Retinal pigment epithelial cell (primary cell): ENCODE measurements at regions not wholly inside any gene's neighbourhood (a gene's known extent, or its start where the extent isn't known, plus 50 kb on each side); places are given as distances from the start of the nearest gene placed in this dataset.

Experiments
- DNase-seq: peaks from one replicate; pipeline ENCODE4 v3.0.0-alpha.2; 2010; ENCODE audit warnings: low read depth
- H3K4me3 ChIP-seq: 2 replicates; pipeline ENCODE4 v1.5.1; 2011; ENCODE audit warnings: mild to moderate bottlenecking, low read length, control low read depth, moderate library complexity
- TF ChIP-seq, protein P1 (sequence below): conservative IDR thresholded peaks from 2 replicates; pipeline ENCODE4 v1.5.1; 2011; ENCODE audit warnings: low read depth, low read length, control low read depth, inconsistent platforms

DNA sequence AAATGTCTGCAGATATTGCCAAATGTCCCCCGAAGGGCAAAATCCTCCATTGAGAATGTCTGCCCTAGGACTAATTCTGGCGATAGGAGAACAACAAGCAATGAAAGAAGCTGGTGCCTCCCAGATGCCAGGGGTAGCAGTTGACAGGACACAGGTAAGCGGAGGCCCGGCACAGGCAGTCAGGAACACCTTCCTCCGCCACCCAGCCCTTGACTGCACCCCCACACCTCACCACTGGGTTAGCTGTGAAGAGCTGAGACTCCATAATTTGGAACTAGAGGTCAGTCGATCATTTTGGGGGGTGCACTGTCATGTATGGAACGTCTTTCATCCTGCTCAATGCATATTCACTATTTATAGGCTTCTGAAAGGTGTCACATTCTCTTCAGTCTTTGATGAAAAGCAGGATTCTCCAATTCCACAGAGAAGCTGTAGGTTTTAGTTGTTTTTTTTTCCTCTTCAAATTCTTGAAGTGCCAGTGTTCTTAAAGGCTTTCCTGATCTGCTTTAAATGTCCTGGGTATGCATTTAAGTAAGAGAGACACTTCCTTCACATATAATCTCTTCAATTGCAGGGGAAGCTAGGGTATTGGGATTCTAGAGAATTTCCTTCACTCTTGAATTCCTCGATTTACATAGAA lies 111.6 kb upstream of the ZFP42 start:
- H3K4me3 ChIP-seq: no peak overlapping the region
- TF ChIP-seq, protein P1, sequence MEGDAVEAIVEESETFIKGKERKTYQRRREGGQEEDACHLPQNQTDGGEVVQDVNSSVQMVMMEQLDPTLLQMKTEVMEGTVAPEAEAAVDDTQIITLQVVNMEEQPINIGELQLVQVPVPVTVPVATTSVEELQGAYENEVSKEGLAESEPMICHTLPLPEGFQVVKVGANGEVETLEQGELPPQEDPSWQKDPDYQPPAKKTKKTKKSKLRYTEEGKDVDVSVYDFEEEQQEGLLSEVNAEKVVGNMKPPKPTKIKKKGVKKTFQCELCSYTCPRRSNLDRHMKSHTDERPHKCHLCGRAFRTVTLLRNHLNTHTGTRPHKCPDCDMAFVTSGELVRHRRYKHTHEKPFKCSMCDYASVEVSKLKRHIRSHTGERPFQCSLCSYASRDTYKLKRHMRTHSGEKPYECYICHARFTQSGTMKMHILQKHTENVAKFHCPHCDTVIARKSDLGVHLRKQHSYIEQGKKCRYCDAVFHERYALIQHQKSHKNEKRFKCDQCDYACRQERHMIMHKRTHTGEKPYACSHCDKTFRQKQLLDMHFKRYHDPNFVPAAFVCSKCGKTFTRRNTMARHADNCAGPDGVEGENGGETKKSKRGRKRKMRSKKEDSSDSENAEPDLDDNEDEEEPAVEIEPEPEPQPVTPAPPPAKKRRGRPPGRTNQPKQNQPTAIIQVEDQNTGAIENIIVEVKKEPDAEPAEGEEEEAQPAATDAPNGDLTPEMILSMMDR: no peak
- DNase-seq: no peak

DNA sequence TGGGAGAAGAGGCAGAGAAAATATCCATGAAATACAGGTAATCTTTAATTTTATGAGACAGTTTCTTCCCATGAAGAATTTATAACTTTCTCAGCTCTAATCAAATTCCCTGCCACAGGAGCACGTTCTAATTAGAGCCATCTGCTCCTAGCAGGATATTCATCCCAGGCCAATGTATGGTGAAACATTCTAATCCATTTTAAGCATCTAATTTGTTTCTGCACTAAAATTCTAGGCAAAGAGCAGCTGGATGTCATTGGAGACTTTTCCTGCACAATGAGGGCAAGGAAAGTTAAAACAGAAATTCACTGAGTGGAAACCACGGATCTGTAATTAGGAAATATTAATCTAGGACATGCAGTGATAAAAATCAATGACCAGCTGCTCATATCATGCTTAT lies 107.7 kb upstream of the ZFP42 start:
- H3K4me3 ChIP-seq: no peak overlapping the region
- DNase-seq: no peak
- TF ChIP-seq, protein P1: no peak

DNA sequence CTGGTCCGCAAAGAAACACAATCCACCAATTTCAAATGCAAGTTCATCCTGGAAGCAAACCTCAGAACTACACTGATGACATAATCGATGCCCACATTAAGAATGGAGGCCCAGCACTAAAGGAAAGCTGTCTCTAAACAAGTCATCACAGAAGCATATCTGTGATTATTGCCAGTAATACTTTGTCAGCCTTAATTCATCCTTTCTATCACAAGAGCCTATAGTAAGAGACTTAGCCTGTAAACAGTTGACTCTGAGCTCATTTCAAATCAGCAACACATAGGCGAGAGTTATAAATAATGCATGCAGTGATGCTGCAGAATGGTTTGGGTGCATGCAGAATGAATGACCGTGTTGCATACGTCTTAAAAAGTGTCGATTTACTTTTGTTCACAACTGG lies 105.9 kb upstream of the ZFP42 start:
- TF ChIP-seq, protein P1: no peak
- no peak for DNase-seq

DNA sequence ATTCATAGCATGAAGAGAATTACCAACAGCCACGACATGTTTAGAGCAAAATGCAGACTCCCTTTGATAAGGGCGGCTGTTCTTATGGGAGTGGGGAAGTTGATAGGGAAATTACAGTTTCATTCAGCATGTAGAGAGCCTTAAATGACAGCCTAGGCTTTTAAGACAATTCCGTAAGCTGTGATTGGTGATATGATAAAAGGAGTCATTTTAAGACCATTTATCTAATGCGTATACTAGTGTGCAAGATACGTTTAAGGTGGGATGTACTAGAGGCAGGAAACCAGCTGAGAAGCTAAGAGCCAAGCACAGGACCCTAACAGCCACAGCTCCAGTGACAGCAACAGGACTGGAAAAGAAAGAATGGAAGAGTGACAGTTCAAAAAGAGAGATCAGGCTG lies 102.2 kb upstream of the ZFP42 start:
- no peak overlapping the region for H3K4me3 ChIP-seq
- TF ChIP-seq, protein P1: no peak
- no peak for DNase-seq

More for the DNA sequence above, 105.9 kb upstream of the ZFP42 start:
- H3K4me3 ChIP-seq: no peak overlapping the region

DNA sequence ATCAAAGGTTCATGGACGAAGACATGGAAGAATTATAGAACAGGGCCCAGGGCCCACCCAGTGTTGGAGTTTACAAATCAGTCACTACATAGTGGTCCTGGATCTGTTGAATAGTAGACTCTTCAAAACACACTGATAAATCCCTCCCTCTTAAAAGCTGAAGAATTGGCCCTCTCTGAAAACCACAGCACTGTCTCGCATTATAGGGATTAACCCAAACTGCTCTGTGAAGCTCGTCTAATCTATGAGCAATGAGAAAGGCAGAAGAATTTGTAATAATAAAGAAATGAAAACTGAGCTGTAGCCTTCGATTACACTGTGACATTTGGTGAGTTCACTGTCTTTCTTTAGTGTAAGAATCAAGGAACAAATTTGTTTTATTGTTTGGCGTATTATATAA lies 92.5 kb upstream of the ZFP42 start:
- no peak for DNase-seq
- H3K4me3 ChIP-seq: no peak overlapping the region
- TF ChIP-seq, protein P1: no peak

DNA sequence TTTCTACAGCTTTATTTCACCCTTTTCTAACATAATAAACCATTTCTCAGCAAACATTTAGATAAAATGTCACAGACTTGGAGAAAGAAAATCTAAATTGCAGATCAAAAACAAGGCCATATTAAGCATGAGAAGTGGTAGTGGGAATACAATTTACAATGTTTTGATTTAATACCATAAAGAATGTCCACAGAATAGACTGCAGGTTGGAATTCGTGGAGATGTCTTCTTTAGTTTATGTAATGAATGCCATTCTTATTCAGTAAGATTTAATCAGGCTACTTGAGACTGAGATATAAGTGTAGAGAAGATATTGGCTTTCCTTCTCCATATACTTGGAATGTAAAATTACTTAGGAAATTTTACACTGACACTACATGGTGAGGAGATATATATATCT lies 91.9 kb upstream of the ZFP42 start:
- no peak for DNase-seq
- TF ChIP-seq, protein P1: no peak
- H3K4me3 ChIP-seq: no peak overlapping the region

DNA sequence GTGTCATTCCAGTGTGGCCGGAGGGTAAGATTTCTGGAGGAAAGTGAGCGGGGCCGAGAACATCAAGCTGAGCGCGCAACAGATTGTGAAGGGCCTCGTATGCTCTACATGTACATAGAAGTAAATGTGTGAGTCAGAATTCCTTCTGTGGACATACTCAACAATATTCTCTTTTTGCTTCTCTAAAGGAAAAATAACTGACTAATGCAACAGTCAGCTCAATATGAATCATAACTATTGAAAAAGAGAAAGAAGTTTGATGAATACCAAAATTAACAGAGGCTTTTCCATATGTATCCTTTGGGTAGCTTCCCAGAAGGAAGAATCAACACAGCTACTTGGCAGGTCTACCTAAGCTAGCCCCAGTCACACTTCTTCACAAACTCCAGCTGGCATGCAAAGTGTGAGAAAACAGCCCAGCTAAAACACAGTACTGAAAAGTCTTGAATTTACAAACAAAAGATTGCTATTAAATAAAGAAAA lies 87.5 kb upstream of the ZFP42 start:
- TF ChIP-seq, protein P1: no peak
- H3K4me3 ChIP-seq: no peak overlapping the region
- no peak for DNase-seq
